Lung microvascular endothelial cell (primary cell): ENCODE measurements at regions not wholly inside any gene's neighbourhood (a gene's known extent, or its start where the extent isn't known, plus 50 kb on each side); places are given as distances from the start of the nearest gene placed in this dataset.

ENCODE experiments used
- DNase-seq, 2 donors: peaks; one replicate each; pipeline versions ENCODE4 v3.0.0 to v3.0.0-alpha.2; 2010; ENCODE audit warnings: low read depth in 2 of 2

DNA sequence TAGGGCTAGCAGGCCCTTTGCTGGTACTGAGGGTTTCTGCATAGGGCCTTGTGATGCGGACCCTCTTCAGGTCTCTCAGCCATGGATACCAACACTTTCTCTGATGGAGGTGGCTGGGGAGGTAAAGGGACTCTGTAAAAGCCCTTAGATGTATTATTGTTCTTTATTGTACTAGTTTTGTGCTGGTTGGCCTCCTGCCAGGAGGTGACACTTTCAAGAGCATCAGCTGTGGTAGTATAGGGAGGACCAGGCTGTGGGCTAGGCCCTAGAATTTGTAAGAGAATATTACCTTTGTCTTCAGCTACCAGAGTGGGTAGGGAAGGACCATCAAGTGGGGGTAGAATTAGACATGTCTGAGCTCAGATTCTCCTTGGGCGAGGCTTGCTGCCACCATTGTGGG is 936.3 kb downstream of the CENPC start:
- no peak for DNase-seq

GRCh38 chr4:66606908-66607307 is 936.6 kb upstream of the EPHA5 start:
- no peak for DNase-seq

DNA sequence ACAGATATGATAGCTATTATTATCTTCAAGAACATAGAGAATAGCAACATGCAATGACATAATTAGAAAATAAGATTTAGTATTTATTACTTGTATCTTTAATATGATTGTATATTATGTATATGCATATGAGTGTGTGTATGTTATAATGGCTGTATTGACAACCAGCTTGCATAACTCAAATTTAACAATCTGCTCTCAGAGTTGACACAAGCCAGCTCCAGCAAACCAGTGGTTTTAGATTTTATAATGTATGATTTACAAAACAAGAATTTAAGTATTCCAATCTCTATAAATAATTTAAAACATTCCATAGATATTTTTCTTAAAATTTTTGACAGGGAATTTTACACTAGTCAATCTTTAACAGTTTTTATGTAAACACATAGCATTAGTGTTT is 935.9 kb upstream of the EPHA5 start:
- DNase-seq = no peak

- no peak for DNase-seq
These were observed 933.9 kb upstream of the EPHA5 start for GRCh38 chr4:66604192-66604591.

DNA sequence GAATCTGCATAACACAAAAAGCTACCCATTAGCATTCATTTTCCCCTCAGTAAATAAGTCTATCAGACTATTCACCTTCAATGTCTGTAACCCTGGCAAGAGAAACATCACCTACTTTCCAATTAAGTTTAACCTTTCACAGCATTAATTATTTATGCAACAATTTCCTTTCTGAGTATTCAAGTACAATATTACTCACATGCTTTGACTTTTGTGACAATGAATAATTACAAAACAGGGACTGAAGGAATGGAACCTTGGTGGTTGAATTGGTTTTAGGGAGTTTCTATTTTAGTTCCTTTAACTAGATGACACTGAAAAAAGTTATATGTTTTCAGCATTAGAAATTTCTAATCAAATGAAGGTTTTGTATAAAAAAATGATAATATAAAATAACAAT is 932.3 kb upstream of the EPHA5 start:
- no peak for DNase-seq

DNA sequence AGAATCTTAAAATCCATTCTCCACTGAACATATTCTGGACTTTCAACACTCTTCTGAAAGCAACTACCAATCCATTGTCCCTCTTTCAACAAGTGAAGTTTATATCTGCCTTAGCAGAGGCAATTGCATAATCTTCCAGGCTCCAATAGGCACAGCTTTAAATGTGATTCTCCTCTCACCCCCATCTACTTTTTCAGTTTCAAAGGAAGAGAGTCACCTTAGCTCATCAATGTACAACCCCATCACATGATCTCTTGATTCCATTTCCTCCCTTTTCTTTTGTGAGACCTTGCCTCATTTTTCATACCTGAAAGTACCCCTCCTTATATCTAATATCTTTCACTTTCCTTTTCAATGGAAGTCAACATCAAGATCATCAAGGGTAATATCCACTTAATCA is 921.7 kb upstream of the EPHA5 start:
- DNase-seq = no peak

DNA sequence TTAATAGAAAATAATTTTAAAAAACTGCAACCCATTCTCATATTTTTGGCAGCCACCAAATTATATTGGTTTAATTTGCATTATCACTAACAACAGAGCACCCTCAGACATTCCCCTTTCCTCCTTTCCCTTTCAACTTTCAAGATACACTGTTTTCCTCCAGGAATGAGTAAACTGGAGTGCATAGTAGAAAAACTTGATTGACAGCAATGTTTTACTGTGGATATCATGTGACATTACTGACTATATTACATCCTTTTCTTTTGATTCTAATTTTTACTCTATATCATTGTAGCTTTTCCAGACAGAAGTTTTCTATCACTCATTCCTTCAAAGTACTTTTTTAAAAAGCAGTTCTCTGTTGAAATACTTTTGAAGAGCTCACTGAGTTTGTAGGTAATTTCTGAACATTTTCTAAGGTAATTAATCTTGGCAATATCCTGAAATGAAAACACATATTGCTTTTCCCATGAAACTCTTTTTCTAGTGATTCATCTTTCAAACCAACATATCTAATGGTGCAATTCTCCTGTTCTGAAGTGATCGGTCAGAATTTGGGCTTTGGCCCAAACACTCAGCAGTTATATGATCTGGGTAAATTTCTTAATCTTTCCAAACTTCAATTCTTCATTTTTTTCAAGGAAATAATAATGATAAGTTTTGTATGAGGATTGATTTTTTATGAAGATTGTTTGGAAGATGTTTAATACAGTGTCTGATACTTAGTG is 920.4 kb upstream of the EPHA5 start:
- DNase-seq = no peak

DNA sequence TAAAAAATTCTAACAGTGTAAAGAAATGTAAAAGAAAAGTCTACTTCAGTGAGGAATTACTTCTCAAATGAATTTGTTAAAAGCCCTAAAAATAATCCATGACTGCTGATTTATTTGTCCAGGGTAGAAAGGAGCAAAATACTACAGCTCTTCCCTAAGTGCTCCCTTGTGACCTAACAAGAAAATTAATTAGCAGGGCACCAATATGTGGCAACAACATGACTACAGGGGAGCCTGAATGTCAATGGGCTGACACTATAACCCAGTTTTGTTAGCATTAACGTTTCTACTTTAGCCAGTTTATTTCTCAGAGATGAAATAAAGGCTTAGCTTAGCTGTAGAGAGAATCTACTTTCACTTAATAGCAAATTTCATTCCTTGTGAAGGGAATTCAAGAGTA is 918.9 kb upstream of the EPHA5 start:
- DNase-seq = no peak

GRCh38 chr4:66585767-66586166 is 915.5 kb upstream of the EPHA5 start:
- DNase-seq = no peak

DNA sequence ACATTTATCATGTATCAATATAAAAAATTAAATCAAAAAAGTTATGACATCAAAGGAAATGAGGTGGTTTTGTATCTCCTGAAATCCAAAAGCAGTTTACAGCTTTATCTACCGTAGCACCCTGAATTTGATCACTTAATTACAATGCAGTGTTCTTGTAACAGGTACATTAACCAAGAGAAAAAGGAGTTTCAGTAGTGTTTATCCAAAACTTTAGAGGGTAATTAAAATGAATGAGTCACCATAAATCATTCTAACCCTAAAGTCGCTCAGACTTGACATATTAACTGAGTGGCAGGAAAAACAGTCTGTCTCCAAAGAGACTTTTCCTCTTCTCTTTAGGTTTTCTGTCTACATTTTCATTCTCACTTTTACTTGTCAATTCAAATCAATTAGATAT is 907.6 kb upstream of the EPHA5 start:
- no peak for DNase-seq

DNA sequence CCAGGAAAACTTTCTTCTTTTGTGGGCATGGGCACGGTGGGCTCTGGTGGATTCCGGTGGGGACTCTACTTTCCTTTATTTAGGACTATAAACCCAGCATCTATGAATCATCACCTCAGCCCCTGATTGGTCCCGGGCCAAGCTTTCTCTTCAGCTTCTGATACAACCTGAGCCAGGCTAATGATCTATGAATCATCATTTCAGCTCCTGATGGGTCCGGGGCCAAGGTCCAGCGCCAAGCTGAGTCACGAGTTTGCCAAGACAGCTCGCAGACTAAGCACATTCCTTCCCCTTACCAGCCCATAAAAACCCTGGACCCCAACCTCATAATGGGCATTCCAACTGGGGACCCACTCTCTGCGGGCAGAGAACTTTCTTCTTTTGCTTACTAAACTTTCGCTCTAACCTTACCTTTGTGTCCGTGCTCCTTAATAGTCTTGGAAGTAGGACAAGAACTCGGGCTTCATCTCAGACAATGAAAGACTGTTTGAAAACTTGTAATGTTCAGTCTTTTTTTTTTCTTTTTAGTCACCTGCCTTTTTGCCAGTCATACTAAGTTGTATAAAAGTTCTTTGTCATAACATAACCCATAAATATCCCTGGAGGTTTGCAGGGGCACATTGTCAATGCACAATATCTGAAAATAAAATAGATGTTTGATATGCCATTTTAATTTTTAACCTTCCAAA is 904.9 kb upstream of the EPHA5 start:
- DNase-seq = peak in 1 of 2 donors; percentile 2

- peak in 1 of 2 donors; percentile 1 for DNase-seq
These were observed 904.1 kb upstream of the EPHA5 start for GRCh38 chr4:66574145-66574978.

GRCh38 chr4:66572949-66573348 is 902.7 kb upstream of the EPHA5 start:
- no peak for DNase-seq

GRCh38 chr4:66571145-66571695 is 900.9 kb upstream of the EPHA5 start:
- no peak for DNase-seq

DNA sequence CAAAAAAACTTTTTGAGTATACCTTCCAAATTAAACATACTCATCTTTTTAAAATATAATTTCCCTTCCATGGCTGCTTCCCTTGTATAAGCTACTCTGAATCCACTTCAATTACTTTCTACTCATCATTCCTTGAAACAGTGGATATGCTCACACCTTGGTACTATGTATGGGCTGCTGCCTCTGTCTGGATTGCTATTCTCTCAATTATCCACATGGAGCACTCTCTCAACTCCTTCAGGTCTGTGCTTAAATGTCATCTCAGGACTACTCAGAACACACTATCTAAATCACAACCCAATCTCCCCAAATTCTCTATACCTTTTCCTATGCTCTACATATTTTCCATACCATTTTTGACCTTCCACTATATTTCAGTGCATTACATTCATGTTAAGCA is 898.9 kb upstream of the EPHA5 start:
- no peak for DNase-seq

- no peak for DNase-seq
These were observed 898.1 kb upstream of the EPHA5 start for GRCh38 chr4:66568431-66568830.

DNA sequence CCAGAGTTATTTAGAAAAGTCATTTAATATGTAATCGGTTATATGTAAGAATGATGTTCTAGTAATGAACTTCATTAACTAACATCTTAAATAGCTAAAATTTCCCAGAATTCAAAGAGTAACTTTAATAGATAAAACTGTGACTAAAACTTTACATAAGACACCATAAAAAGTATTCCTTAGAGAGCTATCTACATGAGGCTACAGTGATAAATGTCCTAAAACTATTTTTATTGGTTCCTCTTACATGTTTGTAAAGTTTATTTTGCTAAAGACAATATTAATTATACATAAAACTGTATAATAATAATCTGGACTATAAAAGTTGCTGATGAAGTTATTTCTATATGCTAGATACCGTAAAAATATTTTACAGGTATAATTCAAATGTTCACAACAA is 897.7 kb upstream of the EPHA5 start:
- no peak for DNase-seq

DNA sequence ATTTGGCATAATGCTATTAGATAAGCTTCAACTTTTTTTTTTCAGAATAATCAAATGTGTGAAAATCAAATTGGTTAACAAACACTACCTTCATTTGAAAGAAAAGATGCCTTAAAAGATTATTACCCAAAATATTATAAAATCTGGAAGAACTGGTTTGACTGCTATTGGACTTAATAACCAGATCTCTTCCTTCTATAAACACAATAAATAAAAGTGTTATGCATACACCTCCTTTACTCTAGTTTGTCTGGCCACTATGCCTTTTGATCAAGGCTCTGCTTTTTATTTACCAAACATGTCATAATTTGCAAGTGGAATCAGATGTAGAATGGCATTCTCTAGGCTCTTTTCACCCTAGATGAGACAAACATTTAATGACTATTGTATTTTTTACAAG is 897.3 kb upstream of the EPHA5 start:
- no peak for DNase-seq

- DNase-seq = no peak
These were observed 895.5 kb upstream of the EPHA5 start for GRCh38 chr4:66565801-66566200.

DNA sequence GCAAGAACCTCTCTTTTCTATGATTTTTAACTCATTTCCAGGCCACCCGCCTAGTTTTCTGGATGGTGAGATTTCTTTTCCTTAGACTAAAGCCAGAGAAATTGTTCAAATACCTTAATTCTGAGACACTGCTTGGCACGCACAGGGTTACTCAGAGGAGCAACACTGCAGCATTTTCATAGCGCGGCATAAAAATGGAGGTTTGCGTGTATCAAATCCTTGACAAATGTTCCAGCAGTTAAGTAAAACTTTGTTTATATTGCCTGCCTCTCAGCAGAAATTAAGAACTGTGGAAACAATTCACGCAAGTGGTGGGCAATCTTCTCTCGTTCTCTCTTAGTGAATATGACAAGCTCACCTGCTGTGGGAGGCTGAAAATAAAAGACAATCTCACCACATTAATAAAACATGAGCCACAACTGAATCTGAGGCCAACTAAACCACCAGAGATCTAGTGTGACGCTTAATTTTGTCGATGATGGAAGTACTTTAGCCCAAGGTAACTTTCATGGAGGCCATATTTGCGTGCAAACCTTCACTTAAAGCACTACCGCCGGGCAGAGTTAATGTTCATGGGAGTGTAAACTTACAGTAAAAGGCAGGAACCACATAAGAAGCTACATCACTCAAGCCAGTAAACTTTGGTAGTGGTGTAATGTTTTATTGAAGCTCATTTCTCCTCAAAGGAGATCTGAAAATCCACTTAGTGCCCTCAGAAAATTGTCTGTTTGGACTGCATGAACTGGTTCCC is 894.8 kb upstream of the EPHA5 start:
- no peak for DNase-seq

DNA sequence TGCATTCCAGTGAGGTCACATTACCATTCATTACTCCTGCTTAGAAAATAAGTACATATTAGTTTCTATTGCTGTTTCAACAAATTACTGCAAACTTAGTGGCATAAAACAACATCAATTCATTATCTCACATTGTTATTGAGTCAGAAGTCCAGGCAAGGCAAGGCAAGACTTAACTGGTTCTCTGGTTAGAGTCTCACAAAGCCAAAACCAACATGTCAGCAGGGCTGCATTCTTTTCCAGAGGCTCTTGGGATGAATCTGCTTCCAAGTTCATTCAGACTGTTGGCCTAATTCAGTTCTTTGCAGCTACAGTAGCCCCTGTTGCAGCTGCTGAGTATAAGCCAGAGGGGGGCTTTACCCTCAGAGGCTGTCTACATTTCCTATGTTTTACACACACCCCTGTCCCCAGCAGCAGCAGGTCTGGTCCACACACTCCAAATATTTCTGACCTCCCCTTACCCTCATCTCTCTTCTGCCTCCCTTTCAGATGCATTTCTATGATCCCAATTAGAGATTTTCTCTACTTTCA is 892.1 kb upstream of the EPHA5 start:
- no peak for DNase-seq
